Endodermal cell (in vitro differentiated cells): ENCODE measurements at regions not wholly inside any gene's neighbourhood (a gene's known extent, or its start where the extent isn't known, plus 50 kb on each side); places are given as distances from the start of the nearest gene placed in this dataset.

Experiments
- DNase-seq: peaks from one replicate; pipeline ENCODE4 v3.0.0-alpha.2; 2017
- H3K27ac ChIP-seq: 2 replicates; pipeline ENCODE4 v1.5.1; 2013; ENCODE audit warnings: mild to moderate bottlenecking, low read depth, low read length, moderate library complexity
- H3K27me3 ChIP-seq: 2 replicates; pipeline ENCODE4 v1.6.1; 2013; ENCODE audit warnings: mild to moderate bottlenecking, low read length, moderate library complexity; ENCODE audit not compliant: insufficient read depth, control insufficient read depth, poor library complexity, severe bottlenecking
- H3K36me3 ChIP-seq: 2 replicates; pipeline ENCODE4 v1.7.0; 2013; ENCODE audit warnings: mild to moderate bottlenecking, low read length, moderate library complexity; ENCODE audit not compliant: control insufficient read depth, insufficient read depth
- H3K4me1 ChIP-seq: one replicate; pipeline ENCODE4 v1.7.0; 2013; ENCODE audit warnings: low read length; ENCODE audit not compliant: control insufficient read depth, insufficient read depth
- H3K4me3 ChIP-seq: 2 replicates; pipeline ENCODE4 v1.5.1; 2013; ENCODE audit warnings: mild to moderate bottlenecking, low read length, moderate library complexity
- H3K9ac ChIP-seq: 2 replicates; pipeline ENCODE4 v1.6.1; 2013; ENCODE audit warnings: mild to moderate bottlenecking, low read length, moderate library complexity; ENCODE audit not compliant: poor library complexity, severe bottlenecking; ENCODE audit errors: extremely low read depth
- H3K9me3 ChIP-seq: 2 replicates; pipeline ENCODE4 v1.6.1; 2013; ENCODE audit warnings: mild to moderate bottlenecking, low read length, moderate library complexity; ENCODE audit not compliant: control insufficient read depth
- H3K27ac Mint-ChIP-seq: 2 replicates; pipeline ENCODE4 v1.8.0; 2020; ENCODE audit warnings: mixed read lengths
- H3K27me3 Mint-ChIP-seq: 2 replicates; pipeline ENCODE4 v1.8.0; 2021; ENCODE audit warnings: mild to moderate bottlenecking, mixed read lengths; ENCODE audit not compliant: insufficient read depth
- H3K36me3 Mint-ChIP-seq: 2 replicates; pipeline ENCODE4 v1.8.0; 2020; ENCODE audit warnings: low read depth, mixed read lengths
- H3K4me1 Mint-ChIP-seq: 2 replicates; pipeline ENCODE4 v1.8.0; 2020; ENCODE audit warnings: mixed read lengths
- H3K4me3 Mint-ChIP-seq: 2 replicates; pipeline ENCODE4 v1.8.0; 2020; ENCODE audit warnings: mild to moderate bottlenecking, moderate library complexity, mixed read lengths
- H3K9me3 Mint-ChIP-seq: 2 replicates; pipeline ENCODE4 v1.8.0; 2020; ENCODE audit warnings: mild to moderate bottlenecking, mixed read lengths
- CTCF ChIP-seq: fragments of 200-600 bp; sonication (generic); conservative IDR thresholded peaks from 2 replicates; pipeline ENCODE4 v1.5.0; 2021; ENCODE audit warnings: antibody characterized with exemption, mild to moderate bottlenecking
- WGBS, 2 experiments: methylation state at CpG; one replicate each; pipeline versions ENCODE4 v1.1.5 to v1.1.7; 2013; ENCODE audit warnings: missing lambda C conversion rate in 2 of 2, mixed read lengths in 1 of 2; ENCODE audit not compliant: insufficient coverage in 1 of 2, insufficient read length in 1 of 2; 5-methylcytosine and 5-hydroxymethylcytosine counted together

GRCh38 chr16:11459722-11460121 is 114.5 kb downstream of the RMI2 start:
- Histone ChIP-seq H3K27me3 (no peaks in the 10 kb centered on the region), H3K9me3 (no peaks in the 10 kb centered on the region), H3K9ac (no peak overlapping the region), H3K36me3 (no peaks in the 10 kb centered on the region), H3K4me1 (no peaks in the 10 kb centered on the region), H3K27ac (no peak overlapping the region), H3K4me3 (no peak overlapping the region)
- Mint-ChIP-seq H3K36me3 (no peaks in the 10 kb centered on the region), H3K9me3 (peaks cover 2% of the 10 kb centered on the region), H3K4me1 (no peaks in the 10 kb centered on the region), H3K4me3 (no peak overlapping the region), H3K27ac (no peak overlapping the region), H3K27me3 (no peaks in the 10 kb centered on the region)
- DNase-seq: no peak
- no peak for TF ChIP-seq CTCF
- 86 to 91% methylated on average over 8 of the region's 8 CpGs for WGBS, 2 experiments

GRCh38 chr16:11460820-11461594 is 115.7 kb downstream of the RMI2 start:
- DNase-seq: no peak
- Histone ChIP-seq H3K4me1 (no peaks in the 10 kb centered on the region), H3K27me3 (no peaks in the 10 kb centered on the region), H3K4me3 (no peak overlapping the region), H3K36me3 (no peaks in the 10 kb centered on the region), H3K9ac (no peak overlapping the region), H3K27ac (no peak overlapping the region), H3K9me3 (no peaks in the 10 kb centered on the region)
- Mint-ChIP-seq H3K27ac (no peak overlapping the region), H3K27me3 (no peaks in the 10 kb centered on the region), H3K4me3 (no peak overlapping the region), H3K4me1 (no peaks in the 10 kb centered on the region), H3K9me3 (no peaks in the 10 kb centered on the region), H3K36me3 (no peaks in the 10 kb centered on the region)
- TF ChIP-seq CTCF: no peak
- WGBS, 2 experiments: 85 to 89% methylated on average over 15 to 18 of the region's 18 CpGs

GRCh38 chr16:11461595-11461990 is 116.3 kb downstream of the RMI2 start:
- Histone ChIP-seq H3K4me1 (no peaks in the 10 kb centered on the region), H3K36me3 (no peaks in the 10 kb centered on the region), H3K9ac (no peak overlapping the region), H3K27me3 (no peaks in the 10 kb centered on the region), H3K4me3 (no peak overlapping the region), H3K9me3 (no peaks in the 10 kb centered on the region), H3K27ac (no peak overlapping the region)
- DNase-seq: no peak
- H3K4me3 Mint-ChIP-seq: no peak overlapping the region
- no peak overlapping the region for H3K27ac Mint-ChIP-seq
- no peaks in the 10 kb centered on the region for H3K36me3 Mint-ChIP-seq
- no peaks in the 10 kb centered on the region for H3K4me1 Mint-ChIP-seq
- no peaks in the 10 kb centered on the region for H3K9me3 Mint-ChIP-seq
- WGBS, 2 experiments: 90 to 92% methylated on average over 3 to 6 of the region's 6 CpGs
- H3K27me3 Mint-ChIP-seq: no peaks in the 10 kb centered on the region
- TF ChIP-seq CTCF: no peak
